Caco-2 (cell line): ENCODE measurements at regions not wholly inside any gene's neighbourhood (a gene's known extent, or its start where the extent isn't known, plus 50 kb on each side); places are given as distances from the start of the nearest gene placed in this dataset.

Experiments
- BruUV-seq: library from RNA; stranded (reverse); fragments of 400-500 nt; replicated peaks from 2 replicates; lab custom pipeline; 2021; lab: Mats Ljungman, UMichigan
- CTCF ChIA-PET: fragments of 300-600 bp; sonication (Branson Sonifier 250); formaldehyde crosslinking; loops from one replicate; lab custom pipeline; 2022; ENCODE audit warnings: antibody characterized with exemption; lab: Charles Lee
- POLR2A ChIA-PET: fragments of 300-600 bp; sonication (Branson Sonifier 250); formaldehyde crosslinking; loops from one replicate; lab custom pipeline; 2022; ENCODE audit warnings: antibody characterized with exemption; lab: Charles Lee
- DNase-seq, 2 experiments: peaks; one replicate each; pipeline versions ENCODE4 v3.0.0 to v3.0.0-alpha.2; 2020 to 2022
- H3K27me3 ChIP-seq: replicated peaks from 2 replicates; pipeline ENCODE4 v1.6.0; 2011; ENCODE audit warnings: low read length; ENCODE audit not compliant: control insufficient read depth, insufficient read depth
- H3K36me3 ChIP-seq: 2 replicates; pipeline ENCODE4 v1.5.1; 2011; ENCODE audit warnings: low read length; ENCODE audit not compliant: control insufficient read depth, insufficient read depth
- H3K4me1 ChIP-seq: fragments of 250-450 bp; sonication (Bioruptor Pico); 2 replicates; pipeline ENCODE4 v1.5.1; 2020; ENCODE audit warnings: mild to moderate bottlenecking
- H3K4me3 ChIP-seq: 2 replicates; pipeline ENCODE4 v1.5.1; 2011; ENCODE audit warnings: low read depth, mild to moderate bottlenecking, control low read depth, low read length
- H3K9me3 ChIP-seq: fragments of 250-450 bp; sonication (Bioruptor Pico); 2 replicates; pipeline ENCODE4 v1.5.1; 2020; ENCODE audit warnings: mild to moderate bottlenecking, moderate library complexity
- H3K27ac Mint-ChIP-seq: one replicate; pipeline ENCODE4 v1.8.0; 2022; ENCODE audit warnings: mixed read lengths; ENCODE audit not compliant: unreplicated experiment
- H3K27me3 Mint-ChIP-seq: one replicate; pipeline ENCODE4 v1.8.0; 2022; ENCODE audit warnings: mixed read lengths; ENCODE audit not compliant: insufficient read depth, unreplicated experiment
- H3K36me3 Mint-ChIP-seq: one replicate; pipeline ENCODE4 v1.8.0; 2022; ENCODE audit warnings: mild to moderate bottlenecking, mixed read lengths; ENCODE audit not compliant: insufficient read depth, unreplicated experiment
- H3K4me1 Mint-ChIP-seq: one replicate; pipeline ENCODE4 v1.8.0; 2022; ENCODE audit warnings: low read depth, mixed read lengths; ENCODE audit not compliant: unreplicated experiment
- H3K4me3 Mint-ChIP-seq: one replicate; pipeline ENCODE4 v1.8.0; 2022; ENCODE audit warnings: mild to moderate bottlenecking, moderate library complexity, mixed read lengths; ENCODE audit not compliant: unreplicated experiment
- H3K9me3 Mint-ChIP-seq: one replicate; pipeline ENCODE4 v1.8.0; 2022; ENCODE audit warnings: mixed read lengths; ENCODE audit not compliant: unreplicated experiment
- intact Hi-C: fragments of 100-400 bp; cut with micrococcal nuclease; formaldehyde crosslinking; loops from one replicate; pipeline ENCODE4 v1.10.0; 2022; ENCODE audit not compliant: unreplicated experiment
- TF ChIP-seq, protein P1 (sequence below), 2 experiments: fragments of 200-600 bp in 1 of 2; IDR thresholded peaks; 1 replicate in 1 of 2; 2 replicates in 1 of 2; pipeline versions ENCODE4 v1.5.1 to v1.8.0; 2011 to 2022; ENCODE audit warnings: antibody characterized with exemption in 1 of 2, control low read depth in 1 of 2, inconsistent platforms in 1 of 2, low read depth in 1 of 2, low read length in 1 of 2, mild to moderate bottlenecking in 1 of 2, moderate library complexity in 1 of 2; ENCODE audit not compliant: insufficient read depth in 1 of 2, severe bottlenecking in 1 of 2, unreplicated experiment in 1 of 2

DNA sequence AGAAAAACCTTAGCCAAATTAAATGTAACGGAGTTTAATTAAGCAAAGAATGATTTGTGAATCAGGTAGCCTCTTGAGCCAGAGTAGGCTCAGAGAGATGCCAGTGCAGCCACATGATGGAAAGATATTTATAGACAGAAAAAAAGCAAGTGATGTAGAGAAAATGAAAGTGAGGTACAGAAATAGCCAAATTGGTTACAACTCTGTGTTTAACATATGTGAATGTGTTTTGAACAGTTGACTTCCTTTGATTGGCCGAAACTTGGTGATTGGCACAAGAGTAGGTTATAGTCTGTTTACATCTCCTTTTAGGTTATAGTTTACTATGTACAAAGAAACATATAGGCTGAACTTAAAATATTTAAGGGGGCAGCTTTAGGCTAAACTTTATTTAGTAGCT lies 459.9 kb upstream of the BOD1L1 start:
- H3K4me1 Mint-ChIP-seq, result no peaks in the 10 kb centered on the region
- ChIA-PET POLR2A (no interaction called here), CTCF (no interaction called here)
- no TSS peak for BruUV-seq
- Histone ChIP-seq H3K4me3 (no peak overlapping the region), H3K4me1 (no peaks in the 10 kb centered on the region), H3K36me3 (no peaks in the 10 kb centered on the region), H3K9me3 (no peaks in the 10 kb centered on the region), H3K27me3 (no peaks in the 10 kb centered on the region)
- intact Hi-C loops, result no loop called here
- TF ChIP-seq, protein P1, sequence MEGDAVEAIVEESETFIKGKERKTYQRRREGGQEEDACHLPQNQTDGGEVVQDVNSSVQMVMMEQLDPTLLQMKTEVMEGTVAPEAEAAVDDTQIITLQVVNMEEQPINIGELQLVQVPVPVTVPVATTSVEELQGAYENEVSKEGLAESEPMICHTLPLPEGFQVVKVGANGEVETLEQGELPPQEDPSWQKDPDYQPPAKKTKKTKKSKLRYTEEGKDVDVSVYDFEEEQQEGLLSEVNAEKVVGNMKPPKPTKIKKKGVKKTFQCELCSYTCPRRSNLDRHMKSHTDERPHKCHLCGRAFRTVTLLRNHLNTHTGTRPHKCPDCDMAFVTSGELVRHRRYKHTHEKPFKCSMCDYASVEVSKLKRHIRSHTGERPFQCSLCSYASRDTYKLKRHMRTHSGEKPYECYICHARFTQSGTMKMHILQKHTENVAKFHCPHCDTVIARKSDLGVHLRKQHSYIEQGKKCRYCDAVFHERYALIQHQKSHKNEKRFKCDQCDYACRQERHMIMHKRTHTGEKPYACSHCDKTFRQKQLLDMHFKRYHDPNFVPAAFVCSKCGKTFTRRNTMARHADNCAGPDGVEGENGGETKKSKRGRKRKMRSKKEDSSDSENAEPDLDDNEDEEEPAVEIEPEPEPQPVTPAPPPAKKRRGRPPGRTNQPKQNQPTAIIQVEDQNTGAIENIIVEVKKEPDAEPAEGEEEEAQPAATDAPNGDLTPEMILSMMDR (IDR thresholded peaks at IDR 0.05; ENCODE audit: insufficient read depth in 1 of 2, low read depth in 1 of 2, low read length in 1 of 2, severe bottlenecking in 1 of 2, unreplicated experiment in 1 of 2), result no peak
- DNase-seq, result no peak
- no peaks in the 10 kb centered on the region for H3K36me3 Mint-ChIP-seq
- peaks cover 5% of the 10 kb centered on the region for H3K27me3 Mint-ChIP-seq
- no peak overlapping the region for H3K27ac Mint-ChIP-seq
- no peak overlapping the region for H3K4me3 Mint-ChIP-seq
- peaks cover 43% of the 10 kb centered on the region for H3K9me3 Mint-ChIP-seq

- Mint-ChIP-seq H3K27me3 (peaks cover 5% of the 10 kb centered on the region), H3K4me3 (no peak overlapping the region), H3K36me3 (no peaks in the 10 kb centered on the region), H3K27ac (no peak overlapping the region), H3K9me3 (peaks cover 43% of the 10 kb centered on the region), H3K4me1 (no peaks in the 10 kb centered on the region)
- Histone ChIP-seq H3K4me1 (no peaks in the 10 kb centered on the region), H3K9me3 (no peaks in the 10 kb centered on the region), H3K27me3 (no peaks in the 10 kb centered on the region), H3K36me3 (no peaks in the 10 kb centered on the region), H3K4me3 (no peak overlapping the region)
- no TSS peak for BruUV-seq
- POLR2A ChIA-PET, result no interaction called here
- intact Hi-C loops, result no loop called here
- no peak for DNase-seq
- CTCF ChIA-PET, result no interaction called here
- TF ChIP-seq, protein P1 (IDR thresholded peaks at IDR 0.05; ENCODE audit: insufficient read depth in 1 of 2, low read depth in 1 of 2, low read length in 1 of 2, severe bottlenecking in 1 of 2, unreplicated experiment in 1 of 2), result no peak
These were observed 460.4 kb upstream of the BOD1L1 start for GRCh38 chr4:14087921-14088320.

- no peaks in the 10 kb centered on the region for H3K36me3 ChIP-seq
- TF ChIP-seq, protein P1 (IDR thresholded peaks at IDR 0.05; ENCODE audit: insufficient read depth in 1 of 2, low read depth in 1 of 2, low read length in 1 of 2, severe bottlenecking in 1 of 2, unreplicated experiment in 1 of 2), result no peak
- H3K9me3 ChIP-seq, result no peaks in the 10 kb centered on the region
- no peak overlapping the region for H3K4me3 Mint-ChIP-seq
- no TSS peak for BruUV-seq
- peaks cover 7% of the 10 kb centered on the region for H3K27me3 Mint-ChIP-seq
- peaks cover 22% of the 10 kb centered on the region for H3K9me3 Mint-ChIP-seq
- no peaks in the 10 kb centered on the region for H3K4me1 ChIP-seq
- intact Hi-C loops, result no loop called here
- H3K27me3 ChIP-seq, result no peaks in the 10 kb centered on the region; the same call in 1 of the 2 replicates
- POLR2A ChIA-PET, result no interaction called here
- H3K27ac Mint-ChIP-seq, result no peak overlapping the region
- H3K4me3 ChIP-seq, result no peak overlapping the region
- no peaks in the 10 kb centered on the region for H3K36me3 Mint-ChIP-seq
- no peaks in the 10 kb centered on the region for H3K4me1 Mint-ChIP-seq
- CTCF ChIA-PET, result no interaction called here
- DNase-seq, result no peak
These were observed 464.0 kb upstream of the BOD1L1 start for GRCh38 chr4:14091531-14091930.
